Neural cell (in vitro differentiated cells): ENCODE measurements at regions not wholly inside any gene's neighbourhood (a gene's known extent, or its start where the extent isn't known, plus 50 kb on each side); places are given as distances from the start of the nearest gene placed in this dataset.

Source experiments
- H2AFZ ChIP-seq: fragments of 200-600, 300-800 bp; sonication (generic), shearing (Covaris generic); 2 replicates; pipeline ENCODE4 v1.6.0; 2014; ENCODE audit warnings: low read depth, mild to moderate bottlenecking, antibody characterized with exemption, low read length, moderate library complexity
- H3F3A ChIP-seq: fragments of 200-600 bp; shearing (Covaris generic); 2 replicates; pipeline ENCODE4 v1.6.1; 2016; ENCODE audit warnings: mild to moderate bottlenecking, moderate library complexity, mixed read lengths, antibody characterized with exemption, low read length; ENCODE audit not compliant: insufficient read depth, poor library complexity, severe bottlenecking
- H3K27ac ChIP-seq: fragments of 200-600, 300-800 bp; sonication (generic), shearing (Covaris generic); 2 replicates; pipeline ENCODE4 v1.5.1; 2014; ENCODE audit warnings: mild to moderate bottlenecking, low read length, moderate library complexity
- H3K27me3 ChIP-seq: fragments of 300-800, 200-600 bp; sonication (generic), shearing (Covaris generic); 2 replicates; pipeline ENCODE4 v1.6.0; 2014; ENCODE audit warnings: mild to moderate bottlenecking, low read depth, low read length, moderate library complexity; ENCODE audit not compliant: insufficient read depth
- H3K36me3 ChIP-seq: fragments of 300-800, 200-600 bp; sonication (generic), shearing (Covaris generic); 2 replicates; pipeline ENCODE4 v1.5.1; 2014; ENCODE audit warnings: mild to moderate bottlenecking, antibody characterized with exemption, low read length, moderate library complexity; ENCODE audit not compliant: insufficient read depth
- H3K4me2 ChIP-seq: fragments of 300-800, 200-600 bp; sonication (generic), shearing (Covaris generic); 2 replicates; pipeline ENCODE4 v1.6.0; 2014; ENCODE audit warnings: mild to moderate bottlenecking, low read length
- H3K4me3 ChIP-seq: fragments of 300-800, 200-600 bp; sonication (generic), shearing (Covaris generic); 2 replicates; pipeline ENCODE4 v1.5.1; 2014; ENCODE audit warnings: mild to moderate bottlenecking, low read length, moderate library complexity
- H3K79me2 ChIP-seq: fragments of 200-600 bp; shearing (Covaris generic); replicated peaks from 2 replicates; pipeline ENCODE4 v1.6.0; 2014; ENCODE audit warnings: mild to moderate bottlenecking, low read length, moderate library complexity; ENCODE audit not compliant: insufficient read depth
- H3K9ac ChIP-seq: fragments of 300-800, 200-600 bp; sonication (generic), shearing (Covaris generic); 2 replicates; pipeline ENCODE4 v1.6.1; 2016; ENCODE audit warnings: mild to moderate bottlenecking, low read length, mixed read lengths
- H3K9me2 ChIP-seq: fragments of 200-600 bp; shearing (Covaris generic); 2 replicates; pipeline ENCODE4 v1.6.1; 2016; ENCODE audit warnings: mild to moderate bottlenecking, low read length, mixed read lengths; ENCODE audit not compliant: insufficient read depth
- H3K9me3 ChIP-seq: fragments of 200-600, 300-800 bp; sonication (generic), shearing (Covaris generic); 2 replicates; pipeline ENCODE4 v1.6.1; 2016; ENCODE audit warnings: mild to moderate bottlenecking, mixed run types, low read length, moderate library complexity, mixed read lengths
- H4K20me1 ChIP-seq: fragments of 200-600 bp; shearing (Covaris generic); 2 replicates; pipeline ENCODE4 v1.6.1; 2016; ENCODE audit warnings: mild to moderate bottlenecking, mixed run types; ENCODE audit not compliant: insufficient read depth
- EZH2 ChIP-seq: fragments of 200-600, 300-800 bp; shearing (Covaris generic), sonication (generic); IDR thresholded peaks from 2 replicates; pipeline ENCODE4 v1.6.1; 2014; ENCODE audit warnings: antibody characterized with exemption, low read length, borderline replicate concordance, mild to moderate bottlenecking; ENCODE audit not compliant: insufficient read depth, poor library complexity, severe bottlenecking
- MXI1 ChIP-seq: fragments of 450-650 bp; conservative IDR thresholded peaks from 2 replicates; pipeline ENCODE4 v1.6.1; 2014; ENCODE audit warnings: antibody characterized with exemption, mild to moderate bottlenecking; ENCODE audit not compliant: poor library complexity, severe bottlenecking
- POLR2AphosphoS5 ChIP-seq: IDR thresholded peaks from 2 replicates; pipeline ENCODE4 v1.6.1; 2012
- RAD21 ChIP-seq: fragments of 450-650 bp; conservative IDR thresholded peaks from 2 replicates; pipeline ENCODE4 v1.6.1; 2014; ENCODE audit warnings: antibody characterized with exemption, mild to moderate bottlenecking, moderate library complexity
- SMC3 ChIP-seq: fragments of 450-650 bp; conservative IDR thresholded peaks from 2 replicates; pipeline ENCODE4 v1.6.1; 2014; ENCODE audit warnings: antibody characterized with exemption, mild to moderate bottlenecking, moderate library complexity; ENCODE audit not compliant: poor library complexity
- TAF1 ChIP-seq: IDR thresholded peaks from 2 replicates; pipeline ENCODE4 v1.6.1; 2012; ENCODE audit warnings: low read depth
- TF ChIP-seq, protein P1 (sequence below): IDR thresholded peaks from 2 replicates; pipeline ENCODE4 v1.6.1; 2012; ENCODE audit warnings: borderline replicate concordance
- TF ChIP-seq, protein P2 (sequence below): fragments of 450-650 bp; IDR thresholded peaks from 2 replicates; pipeline ENCODE4 v1.5.1; 2014; ENCODE audit warnings: antibody characterized with exemption, mild to moderate bottlenecking, moderate library complexity; ENCODE audit not compliant: poor library complexity, severe bottlenecking

DNA sequence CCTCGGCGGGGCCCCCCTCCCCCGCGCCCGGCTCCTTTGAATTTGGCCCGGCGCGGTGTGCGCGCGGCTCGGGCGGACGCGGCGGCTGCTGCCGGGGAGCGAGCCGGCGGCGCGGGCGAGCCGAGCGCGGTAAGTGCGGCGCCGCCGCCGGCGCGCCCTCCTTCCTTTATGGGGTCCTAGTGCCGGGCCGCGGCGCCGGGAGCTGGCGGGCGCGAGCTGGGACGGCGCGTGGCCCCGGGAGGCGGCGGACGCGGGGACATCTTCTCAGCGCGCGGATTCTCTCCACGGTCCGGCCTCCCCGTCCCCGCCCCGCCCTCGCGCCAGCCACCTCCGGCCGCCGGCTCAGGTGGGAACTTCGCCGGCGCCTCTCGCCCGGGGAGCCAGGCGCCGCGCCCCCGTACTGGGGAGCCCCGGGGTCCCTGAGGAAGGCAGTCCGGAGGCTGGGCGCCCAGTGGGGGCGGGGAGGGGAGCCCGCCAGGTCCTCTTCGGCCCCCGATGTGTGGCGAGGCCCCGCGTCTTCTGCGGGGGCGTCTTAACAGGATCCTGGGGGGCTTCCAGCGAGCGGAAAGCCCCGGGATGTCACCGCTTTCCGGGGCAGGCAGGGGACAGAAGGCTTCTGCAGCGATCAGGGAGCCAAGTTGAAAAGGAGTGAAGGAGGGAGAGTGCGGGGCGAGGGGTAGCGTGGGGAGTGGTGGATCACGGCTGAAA lies 98.4 kb upstream of the TENM3 start:
- peak overlapping the region; percentile 86 for H3K4me3 ChIP-seq
- no peaks in the 10 kb centered on the region for H3F3A ChIP-seq
- no peaks in the 10 kb centered on the region for H3K9me2 ChIP-seq
- no peak overlapping the region for H3K27ac ChIP-seq
- peak overlapping the region; percentile 74 for H3K4me2 ChIP-seq
- H3K9me3 ChIP-seq = no peaks in the 10 kb centered on the region
- no peaks in the 10 kb centered on the region for H4K20me1 ChIP-seq
- H3K36me3 ChIP-seq = no peaks in the 10 kb centered on the region
- TF ChIP-seq MXI1 (peak; percentile 29), RAD21 (peak; percentile 43), SMC3 (peak; percentile 43)
- TF ChIP-seq, protein P1, sequence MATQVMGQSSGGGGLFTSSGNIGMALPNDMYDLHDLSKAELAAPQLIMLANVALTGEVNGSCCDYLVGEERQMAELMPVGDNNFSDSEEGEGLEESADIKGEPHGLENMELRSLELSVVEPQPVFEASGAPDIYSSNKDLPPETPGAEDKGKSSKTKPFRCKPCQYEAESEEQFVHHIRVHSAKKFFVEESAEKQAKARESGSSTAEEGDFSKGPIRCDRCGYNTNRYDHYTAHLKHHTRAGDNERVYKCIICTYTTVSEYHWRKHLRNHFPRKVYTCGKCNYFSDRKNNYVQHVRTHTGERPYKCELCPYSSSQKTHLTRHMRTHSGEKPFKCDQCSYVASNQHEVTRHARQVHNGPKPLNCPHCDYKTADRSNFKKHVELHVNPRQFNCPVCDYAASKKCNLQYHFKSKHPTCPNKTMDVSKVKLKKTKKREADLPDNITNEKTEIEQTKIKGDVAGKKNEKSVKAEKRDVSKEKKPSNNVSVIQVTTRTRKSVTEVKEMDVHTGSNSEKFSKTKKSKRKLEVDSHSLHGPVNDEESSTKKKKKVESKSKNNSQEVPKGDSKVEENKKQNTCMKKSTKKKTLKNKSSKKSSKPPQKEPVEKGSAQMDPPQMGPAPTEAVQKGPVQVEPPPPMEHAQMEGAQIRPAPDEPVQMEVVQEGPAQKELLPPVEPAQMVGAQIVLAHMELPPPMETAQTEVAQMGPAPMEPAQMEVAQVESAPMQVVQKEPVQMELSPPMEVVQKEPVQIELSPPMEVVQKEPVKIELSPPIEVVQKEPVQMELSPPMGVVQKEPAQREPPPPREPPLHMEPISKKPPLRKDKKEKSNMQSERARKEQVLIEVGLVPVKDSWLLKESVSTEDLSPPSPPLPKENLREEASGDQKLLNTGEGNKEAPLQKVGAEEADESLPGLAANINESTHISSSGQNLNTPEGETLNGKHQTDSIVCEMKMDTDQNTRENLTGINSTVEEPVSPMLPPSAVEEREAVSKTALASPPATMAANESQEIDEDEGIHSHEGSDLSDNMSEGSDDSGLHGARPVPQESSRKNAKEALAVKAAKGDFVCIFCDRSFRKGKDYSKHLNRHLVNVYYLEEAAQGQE = no peak
- peaks cover 35% of the 10 kb centered on the region for H3K27me3 ChIP-seq
- peaks cover 36% of the 10 kb centered on the region for H3K79me2 ChIP-seq
- peak overlapping the region; percentile 60 for H3K9ac ChIP-seq
- H2AFZ ChIP-seq = peak overlapping the region; percentile 25

DNA sequence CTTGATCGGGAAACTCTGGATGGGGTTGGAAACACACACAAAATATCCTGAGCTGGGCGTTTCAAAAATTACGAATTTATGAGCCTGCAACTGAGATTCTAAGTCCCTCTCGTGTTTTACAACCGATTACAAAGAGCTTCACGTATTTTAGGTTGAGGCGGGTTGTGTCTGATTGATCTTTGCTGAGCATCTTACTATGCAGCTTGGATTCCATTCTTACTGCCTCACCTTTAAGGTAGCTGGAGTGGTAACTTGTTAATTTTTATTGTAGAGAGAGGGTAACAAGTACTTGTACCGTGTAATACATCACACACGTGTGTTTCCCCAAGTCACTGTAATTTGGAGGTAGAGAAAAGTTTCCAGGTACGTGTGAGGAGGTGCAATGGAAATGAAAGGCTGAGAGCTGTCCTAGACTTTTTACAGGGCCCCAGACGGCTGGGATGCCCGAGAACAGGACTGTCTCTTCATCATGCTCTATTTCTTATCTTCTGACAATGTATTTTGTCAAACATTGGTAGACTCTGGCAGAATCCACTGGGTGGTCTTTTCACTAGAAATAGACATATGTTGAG lies 97.8 kb upstream of the TENM3 start:
- TF ChIP-seq, protein P2, sequence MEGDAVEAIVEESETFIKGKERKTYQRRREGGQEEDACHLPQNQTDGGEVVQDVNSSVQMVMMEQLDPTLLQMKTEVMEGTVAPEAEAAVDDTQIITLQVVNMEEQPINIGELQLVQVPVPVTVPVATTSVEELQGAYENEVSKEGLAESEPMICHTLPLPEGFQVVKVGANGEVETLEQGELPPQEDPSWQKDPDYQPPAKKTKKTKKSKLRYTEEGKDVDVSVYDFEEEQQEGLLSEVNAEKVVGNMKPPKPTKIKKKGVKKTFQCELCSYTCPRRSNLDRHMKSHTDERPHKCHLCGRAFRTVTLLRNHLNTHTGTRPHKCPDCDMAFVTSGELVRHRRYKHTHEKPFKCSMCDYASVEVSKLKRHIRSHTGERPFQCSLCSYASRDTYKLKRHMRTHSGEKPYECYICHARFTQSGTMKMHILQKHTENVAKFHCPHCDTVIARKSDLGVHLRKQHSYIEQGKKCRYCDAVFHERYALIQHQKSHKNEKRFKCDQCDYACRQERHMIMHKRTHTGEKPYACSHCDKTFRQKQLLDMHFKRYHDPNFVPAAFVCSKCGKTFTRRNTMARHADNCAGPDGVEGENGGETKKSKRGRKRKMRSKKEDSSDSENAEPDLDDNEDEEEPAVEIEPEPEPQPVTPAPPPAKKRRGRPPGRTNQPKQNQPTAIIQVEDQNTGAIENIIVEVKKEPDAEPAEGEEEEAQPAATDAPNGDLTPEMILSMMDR = no peak
- no peak for TF ChIP-seq TAF1
- peak; percentile 33 for TF ChIP-seq MXI1
- peak; percentile 8 for TF ChIP-seq POLR2AphosphoS5
- TF ChIP-seq EZH2 = no peak
- H3K4me2 ChIP-seq = peak overlapping the region; percentile 74
- peak overlapping the region; percentile 25 for H2AFZ ChIP-seq
- H3F3A ChIP-seq = no peaks in the 10 kb centered on the region
- H3K9me2 ChIP-seq = no peaks in the 10 kb centered on the region
- H4K20me1 ChIP-seq = no peaks in the 10 kb centered on the region
- H3K9ac ChIP-seq = peak overlapping the region; percentile 60
- H3K27ac ChIP-seq = no peak overlapping the region
- peaks cover 33% of the 10 kb centered on the region for H3K27me3 ChIP-seq
- no peaks in the 10 kb centered on the region for H3K36me3 ChIP-seq
- no peaks in the 10 kb centered on the region for H3K9me3 ChIP-seq
- peaks cover 36% of the 10 kb centered on the region for H3K79me2 ChIP-seq
- H3K4me3 ChIP-seq = peak overlapping the region; percentile 82
